ENCODE measurements at regions not wholly inside any gene's neighbourhood (a gene's known extent, or its start where the extent isn't known, plus 50 kb on each side); places are given as distances from the start of the nearest gene placed in this dataset.

DNA sequence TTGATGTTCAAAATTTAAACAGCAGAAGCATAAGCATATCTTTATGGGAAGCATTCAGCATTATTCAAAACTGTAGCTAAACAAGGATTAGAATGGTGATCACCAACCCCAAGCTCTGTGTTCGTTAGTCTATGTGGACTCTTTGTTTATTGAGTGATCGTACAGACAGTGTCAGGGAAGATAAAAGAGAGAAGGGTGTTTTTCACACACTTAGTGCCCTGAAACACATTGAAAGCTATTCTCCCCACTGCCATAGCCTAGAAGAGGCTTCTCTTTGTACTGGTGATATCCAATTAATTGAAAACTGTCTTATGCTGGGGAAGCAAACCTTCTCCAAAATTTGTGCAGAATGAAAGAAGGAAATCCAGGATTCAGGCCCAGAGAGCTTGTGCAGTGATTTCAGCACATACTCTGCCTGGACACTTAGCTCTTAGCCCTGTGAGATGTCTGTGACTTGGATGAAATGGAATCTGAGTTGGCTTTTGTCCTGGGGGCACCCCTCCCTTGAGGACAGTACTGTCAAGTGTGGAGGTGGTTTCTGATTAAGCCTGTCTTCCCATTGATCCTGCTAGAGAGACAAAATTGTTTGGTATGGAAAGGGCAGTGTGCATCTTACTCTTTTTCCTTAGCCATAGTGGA is 125.7 kb upstream of the MTHFD1L start:
- no peak for TF ChIP-seq FOXM1 (IDR thresholded peaks at IDR 0.05; ENCODE audit: borderline replicate concordance, low read depth)
- TF ChIP-seq TAF1 (IDR thresholded peaks at IDR 0.05; ENCODE audit: low read depth): no peak
- no peak for TF ChIP-seq ZBTB7A (IDR thresholded peaks at IDR 0.05; ENCODE audit: low read depth)
- TF ChIP-seq TEAD4 (IDR thresholded peaks at IDR 0.05): no peak
- no peak for TF ChIP-seq NFIC (IDR thresholded peaks at IDR 0.05)
- TF ChIP-seq, protein P1, sequence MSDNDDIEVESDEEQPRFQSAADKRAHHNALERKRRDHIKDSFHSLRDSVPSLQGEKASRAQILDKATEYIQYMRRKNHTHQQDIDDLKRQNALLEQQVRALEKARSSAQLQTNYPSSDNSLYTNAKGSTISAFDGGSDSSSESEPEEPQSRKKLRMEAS (IDR thresholded peaks at IDR 0.05): no peak
